CD4-positive, alpha-beta T cell treated with Interleukin-21 for 1 hour (primary cell): ENCODE measurements at regions not wholly inside any gene's neighbourhood (a gene's known extent, or its start where the extent isn't known, plus 50 kb on each side); places are given as distances from the start of the nearest gene placed in this dataset.

Experiments used
- DNase-seq: peaks from one replicate; pipeline ENCODE4 v3.0.0-alpha.2; 2020

GRCh38 chr11:25901415-25901814 is 430.5 kb upstream of the ANO3 start:
- DNase-seq = no peak

GRCh38 chr11:25902476-25902875 is 429.5 kb upstream of the ANO3 start:
- DNase-seq = no peak

- DNase-seq = no peak
These were observed 423.2 kb upstream of the ANO3 start for GRCh38 chr11:25908726-25909125.

- DNase-seq = no peak
These were observed 421.8 kb upstream of the ANO3 start for GRCh38 chr11:25910086-25910485.

GRCh38 chr11:25920356-25920755 is 411.6 kb upstream of the ANO3 start:
- DNase-seq = no peak

GRCh38 chr11:25924586-25924985 is 407.3 kb upstream of the ANO3 start:
- DNase-seq = no peak

GRCh38 chr11:25925359-25925758 is 406.6 kb upstream of the ANO3 start:
- no peak for DNase-seq

GRCh38 chr11:25927411-25927953 is 404.4 kb upstream of the ANO3 start:
- DNase-seq = no peak

- DNase-seq = no peak
These were observed 403.9 kb upstream of the ANO3 start for GRCh38 chr11:25928076-25928475.

GRCh38 chr11:25938952-25939351 is 393.0 kb upstream of the ANO3 start:
- no peak for DNase-seq

- DNase-seq = no peak
These were observed 392.2 kb upstream of the ANO3 start for GRCh38 chr11:25939691-25940090.

GRCh38 chr11:25941353-25941752 is 390.6 kb upstream of the ANO3 start:
- DNase-seq = no peak

- no peak for DNase-seq
These were observed 388.9 kb upstream of the ANO3 start for GRCh38 chr11:25943031-25943430.

GRCh38 chr11:25943777-25944661 is 387.9 kb upstream of the ANO3 start:
- no peak for DNase-seq

GRCh38 chr11:25949918-25950317 is 382.0 kb upstream of the ANO3 start:
- no peak for DNase-seq

GRCh38 chr11:25953006-25953405 is 378.9 kb upstream of the ANO3 start:
- DNase-seq = no peak

GRCh38 chr11:25958045-25958444 is 373.9 kb upstream of the ANO3 start:
- no peak for DNase-seq

GRCh38 chr11:25961539-25961938 is 370.4 kb upstream of the ANO3 start:
- DNase-seq = no peak

- no peak for DNase-seq
These were observed 361.0 kb upstream of the ANO3 start for GRCh38 chr11:25970726-25971508.

GRCh38 chr11:25980091-25980490 is 351.8 kb upstream of the ANO3 start:
- no peak for DNase-seq

- DNase-seq = no peak
These were observed 349.9 kb upstream of the ANO3 start for GRCh38 chr11:25981998-25982397.

- DNase-seq = no peak
These were observed 348.6 kb upstream of the ANO3 start for GRCh38 chr11:25983280-25983679.

- DNase-seq = no peak
These were observed 343.8 kb upstream of the ANO3 start for GRCh38 chr11:25988178-25988577.

- DNase-seq = no peak
These were observed 341.5 kb upstream of the ANO3 start for GRCh38 chr11:25990406-25990805.
